Mesenteric fat pad (tissue), 1 donor: ENCODE measurements at regions not wholly inside any gene's neighbourhood (a gene's known extent, or its start where the extent isn't known, plus 50 kb on each side); places are given as distances from the start of the nearest gene placed in this dataset.
"Not testable (repeated sequence)": the region's sequence is repeated elsewhere in the genome, so short reads cannot be mapped to it uniquely, and the experiment has no call there.

Experiments used
- DNase-seq: peaks from one replicate; pipeline ENCODE4 v3.0.0-alpha.2; 2020; ENCODE audit warnings: low spot score
- donor health status: DM: yes; HTN: yes; CAD: no.

GRCh38 chr3:107942951-107943749 is 147.7 kb downstream of the CD47 start:
- no peak for DNase-seq

GRCh38 chr3:107942244-107942643 is 148.6 kb downstream of the CD47 start:
- DNase-seq, result no peak

GRCh38 chr3:107939691-107940442 is 151.0 kb downstream of the CD47 start:
- DNase-seq, result no peak

GRCh38 chr3:107938143-107938542 is 152.7 kb downstream of the CD47 start:
- no peak for DNase-seq

GRCh38 chr3:107934808-107935207 is 156.0 kb downstream of the CD47 start:
- DNase-seq, result no peak

- DNase-seq, result no peak
Measured at GRCh38 chr3:107933450-107933849, 157.4 kb downstream of the CD47 start.

GRCh38 chr3:107931326-107931725 is 159.5 kb downstream of the CD47 start:
- DNase-seq, result no peak

- no peak for DNase-seq
Measured at GRCh38 chr3:107929088-107929487, 161.7 kb downstream of the CD47 start.

GRCh38 chr3:107928084-107928445 is 162.8 kb downstream of the CD47 start:
- DNase-seq, result no peak

GRCh38 chr3:107927361-107928083 is 163.3 kb downstream of the CD47 start:
- peak; percentile 91 for DNase-seq

- DNase-seq, result no peak
Measured at GRCh38 chr3:107925851-107926250, 165.0 kb downstream of the CD47 start.

GRCh38 chr3:107921038-107921437 is 169.8 kb downstream of the CD47 start:
- no peak for DNase-seq

- no peak for DNase-seq
Measured at GRCh38 chr3:107920538-107920937, 170.3 kb downstream of the CD47 start.

- no peak for DNase-seq
Measured at GRCh38 chr3:107919239-107919638, 171.6 kb downstream of the CD47 start.

GRCh38 chr3:107916171-107916570 is 174.7 kb downstream of the CD47 start:
- no peak for DNase-seq

GRCh38 chr3:107915706-107916105 is 175.1 kb downstream of the CD47 start:
- DNase-seq, result no peak

GRCh38 chr3:107913701-107914100 is 177.1 kb downstream of the CD47 start:
- DNase-seq, result no peak

- no peak for DNase-seq
Measured at GRCh38 chr3:107911337-107912000, 179.4 kb downstream of the CD47 start.

GRCh38 chr3:107910713-107911259 is 180.0 kb downstream of the CD47 start:
- no peak for DNase-seq

- DNase-seq, result not testable (repeated sequence)
Measured at GRCh38 chr3:107909583-107909982, 181.2 kb downstream of the CD47 start.

GRCh38 chr3:107907996-107908395 is 182.8 kb downstream of the CD47 start:
- no peak for DNase-seq
